ENCODE measurements at regions not wholly inside any gene's neighbourhood (a gene's known extent, or its start where the extent isn't known, plus 50 kb on each side); places are given as distances from the start of the nearest gene placed in this dataset.

DNA sequence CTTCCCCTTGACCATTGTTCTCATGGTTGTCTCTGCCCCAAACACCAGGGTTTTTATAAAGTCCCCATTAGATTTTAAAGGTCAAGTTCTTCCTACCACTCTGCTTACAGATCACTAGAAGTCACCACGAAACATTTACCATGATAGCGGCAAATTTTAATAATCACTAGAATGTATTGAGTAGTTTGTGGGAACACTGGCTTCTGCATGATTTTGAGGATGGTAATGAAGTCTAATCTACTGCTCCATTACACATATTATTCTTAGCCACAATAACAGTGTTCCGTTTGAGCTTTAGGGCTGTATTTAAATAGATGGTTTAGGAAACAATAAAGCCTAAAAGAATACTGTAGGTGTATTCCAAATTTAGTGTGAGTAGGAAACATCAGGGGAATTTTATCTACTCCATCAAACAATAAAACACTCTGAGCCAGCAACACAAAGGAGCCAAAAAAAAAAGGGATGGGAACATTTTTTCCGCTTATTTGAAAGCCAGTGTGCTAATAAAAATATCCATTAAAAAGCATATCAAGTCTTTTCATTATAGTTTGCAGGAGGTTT is 49.7 kb downstream of the KLF12 start:
- no peak for DNase-seq (ENCODE audit: low read depth in 2 of 2)

DNA sequence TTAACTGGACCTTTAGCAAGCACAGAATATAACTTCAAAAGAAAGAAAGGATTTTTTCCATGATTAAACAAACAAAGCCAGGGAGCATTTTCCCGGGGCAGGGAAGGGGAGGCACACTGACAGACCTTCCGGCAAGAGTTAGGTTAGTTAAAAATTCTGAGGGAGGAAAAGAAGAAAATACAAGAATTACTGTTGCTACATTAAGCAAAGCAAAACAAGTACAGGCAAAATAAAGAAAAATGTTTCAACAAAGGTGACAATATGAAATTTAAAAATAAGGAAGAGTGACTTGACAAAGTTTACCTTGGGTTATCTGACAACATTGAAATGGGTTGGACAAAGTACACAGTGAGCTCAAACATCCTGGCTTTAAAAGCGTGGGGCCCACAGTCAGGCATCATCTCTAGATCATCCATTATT is 51.5 kb downstream of the KLF12 start:
- DNase-seq (ENCODE audit: low read depth in 2 of 2): no peak

DNA sequence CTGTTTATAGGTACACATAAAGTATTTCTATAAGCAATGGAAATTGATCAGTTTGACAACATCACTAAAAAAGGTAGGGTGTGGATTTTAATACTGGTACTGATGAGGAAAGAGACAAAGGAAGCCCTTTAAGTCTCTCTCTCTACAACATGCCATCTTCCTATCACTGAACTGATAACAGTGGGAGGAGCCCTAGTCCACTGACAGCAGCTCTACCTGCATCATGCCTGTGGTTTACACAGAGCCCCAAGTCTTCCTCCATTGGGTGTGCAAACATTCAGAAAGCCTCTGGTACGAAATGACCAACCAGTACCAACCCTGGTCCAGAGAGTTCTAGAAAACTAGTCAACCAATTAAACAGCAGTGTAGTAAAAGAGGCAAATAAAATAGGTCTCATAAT is 53.4 kb downstream of the KLF12 start:
- no peak for DNase-seq (ENCODE audit: low read depth in 2 of 2)

DNA sequence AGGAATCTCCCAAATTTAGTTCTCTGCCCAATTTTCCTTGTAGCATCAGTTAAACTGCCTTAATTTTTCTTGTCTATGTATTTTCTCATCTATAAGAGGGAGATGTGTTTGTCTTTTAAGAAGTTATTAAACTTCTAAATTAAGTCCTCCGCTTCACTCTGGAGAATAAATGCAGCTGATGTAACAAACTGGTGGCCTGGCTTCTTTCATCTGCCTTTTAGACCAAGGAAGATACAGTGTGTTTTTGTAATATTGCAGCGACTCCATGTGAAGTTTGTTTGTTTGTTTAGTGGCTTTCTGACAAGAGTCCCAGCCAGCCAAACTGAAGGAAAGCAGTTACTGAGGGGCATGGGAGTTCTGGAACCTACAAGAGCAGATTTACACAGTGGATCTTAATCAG is 56.4 kb downstream of the KLF12 start:
- DNase-seq (ENCODE audit: low read depth in 2 of 2): no peak

DNA sequence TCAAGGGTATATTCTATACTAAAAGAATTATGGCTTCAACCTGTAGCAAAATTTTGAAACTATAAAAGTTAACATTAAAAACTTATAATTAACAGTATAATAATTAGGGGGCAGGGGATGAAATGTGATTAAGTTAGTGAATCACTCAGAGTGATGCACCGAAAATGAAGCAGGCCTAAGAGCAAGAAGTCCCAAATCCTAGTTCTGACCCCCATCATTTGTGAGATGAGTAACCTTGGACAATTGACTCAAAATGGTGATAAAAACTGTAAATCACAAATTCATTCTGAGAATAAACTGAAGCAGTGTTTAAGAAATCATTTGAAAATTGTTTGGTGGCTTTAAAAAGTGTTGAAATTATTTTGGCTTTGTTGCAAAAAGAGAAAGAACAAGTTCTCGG is 56.8 kb downstream of the KLF12 start:
- DNase-seq (ENCODE audit: low read depth in 2 of 2): no peak

DNA sequence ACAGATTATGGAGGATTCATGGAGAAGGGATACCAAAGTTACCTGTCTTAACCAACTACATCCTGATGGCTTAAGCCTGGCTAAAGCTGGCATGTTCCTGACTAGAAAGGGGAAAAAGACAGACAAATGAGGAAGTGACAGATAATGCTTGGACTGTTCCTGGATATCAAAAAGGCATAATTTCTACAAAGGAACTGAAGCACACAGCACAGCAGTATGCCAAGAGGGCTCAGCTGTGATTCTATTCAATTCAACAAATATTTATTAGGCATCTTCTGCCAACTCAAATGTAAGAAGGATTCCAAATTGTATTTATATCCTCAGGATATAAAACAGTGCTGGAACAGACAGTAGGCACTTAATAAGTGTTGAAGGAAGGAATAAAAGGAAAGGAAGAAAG is 59.5 kb downstream of the KLF12 start:
- DNase-seq (ENCODE audit: low read depth in 2 of 2): no peak

DNA sequence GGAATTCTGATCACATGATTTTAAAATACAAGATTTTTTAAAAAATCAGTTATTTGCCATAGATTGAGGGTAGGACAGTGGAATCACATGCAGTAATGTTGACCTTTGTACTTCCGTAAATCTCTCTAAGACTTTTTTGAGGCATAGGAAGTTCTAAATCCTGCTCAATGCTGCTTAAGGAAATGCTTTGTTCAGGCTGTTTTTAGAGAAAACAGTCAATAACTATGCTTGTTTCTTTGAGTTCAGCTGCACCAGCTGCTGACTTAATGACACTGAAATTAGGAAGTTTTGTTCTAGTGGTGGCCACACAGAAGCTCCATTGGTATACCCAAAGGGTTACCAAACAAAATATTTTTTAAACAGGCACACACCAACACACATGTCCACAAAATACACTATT is 60.9 kb downstream of the KLF12 start:
- DNase-seq (ENCODE audit: low read depth in 2 of 2): no peak

DNA sequence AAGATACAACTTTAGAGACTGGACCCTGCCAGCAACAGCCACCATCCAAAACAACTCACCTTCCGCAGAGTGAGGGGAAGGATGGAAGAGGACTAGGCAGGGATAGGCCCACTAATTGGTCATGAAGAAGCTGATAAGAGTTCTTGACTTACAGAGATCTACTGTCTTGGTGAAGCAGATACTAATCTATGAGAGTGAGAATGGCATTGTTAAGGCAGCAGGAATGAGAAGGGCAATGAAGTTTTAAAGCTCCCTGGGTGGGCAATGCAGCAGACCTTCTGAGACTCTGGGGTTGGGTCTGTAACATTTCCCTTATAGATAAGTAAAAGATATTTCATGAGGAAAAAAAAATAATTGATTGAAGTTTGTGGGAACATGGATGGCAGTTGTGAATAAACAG is 63.7 kb downstream of the KLF12 start:
- no peak for DNase-seq (ENCODE audit: low read depth in 2 of 2)

DNA sequence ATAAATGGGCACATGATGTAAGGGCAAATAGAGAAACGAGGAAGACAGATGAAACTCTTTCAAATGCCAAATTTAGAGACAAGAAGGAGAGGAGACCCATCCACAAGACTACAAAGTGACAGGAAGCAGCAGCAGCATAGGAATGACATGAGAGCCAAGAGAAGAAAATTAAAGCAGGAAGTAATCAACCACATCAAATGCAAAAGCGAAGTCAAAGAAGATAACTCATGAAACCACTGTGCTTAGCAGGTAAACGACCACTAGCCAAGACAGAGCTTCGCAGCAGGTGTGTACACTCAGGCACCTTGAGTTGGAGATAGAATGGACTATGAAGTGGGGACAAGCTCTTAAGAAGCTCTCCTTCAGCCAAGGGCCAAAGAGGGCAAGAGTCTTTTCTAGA is 64.1 kb downstream of the KLF12 start:
- DNase-seq (ENCODE audit: low read depth in 2 of 2): no peak

DNA sequence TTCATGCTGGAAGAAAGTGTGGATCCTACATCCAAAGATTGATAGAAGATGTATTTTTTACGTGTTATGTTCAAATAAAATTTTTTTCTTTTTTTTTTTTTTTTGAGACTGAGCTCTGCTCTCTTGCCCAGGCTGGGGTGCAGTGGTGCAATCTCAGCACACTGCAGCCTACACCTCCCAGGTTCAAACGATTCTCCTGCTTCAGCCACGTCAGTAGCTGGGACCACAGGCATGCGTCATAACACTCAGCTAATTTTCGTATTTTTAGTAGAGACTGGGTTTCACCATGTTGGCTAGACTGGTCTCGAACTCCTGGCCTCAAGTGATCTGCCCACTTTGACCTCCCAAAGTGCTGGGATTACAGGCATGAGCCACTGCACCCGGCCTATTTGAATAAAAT is 65.7 kb downstream of the KLF12 start:
- no peak for DNase-seq (ENCODE audit: low read depth in 2 of 2)

DNA sequence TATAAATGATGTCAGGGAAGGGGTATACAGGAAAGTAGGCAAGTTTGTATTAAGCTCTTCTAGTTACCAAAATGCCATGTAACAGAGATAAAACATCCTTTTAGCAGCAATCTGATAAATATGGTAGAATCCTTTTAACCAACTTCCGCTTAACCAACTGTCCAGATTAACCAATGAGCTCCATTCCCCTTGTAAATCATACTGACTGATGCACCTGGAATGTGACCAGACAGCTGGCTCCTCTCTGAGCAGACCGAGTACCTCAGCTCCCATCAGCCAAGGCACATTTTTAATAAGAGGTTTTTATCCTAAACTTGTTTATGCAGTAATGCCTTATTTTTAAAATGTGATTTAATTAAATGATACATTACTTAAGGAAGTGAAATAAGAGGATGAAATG is 66.4 kb downstream of the KLF12 start:
- no peak for DNase-seq (ENCODE audit: low read depth in 2 of 2)

DNA sequence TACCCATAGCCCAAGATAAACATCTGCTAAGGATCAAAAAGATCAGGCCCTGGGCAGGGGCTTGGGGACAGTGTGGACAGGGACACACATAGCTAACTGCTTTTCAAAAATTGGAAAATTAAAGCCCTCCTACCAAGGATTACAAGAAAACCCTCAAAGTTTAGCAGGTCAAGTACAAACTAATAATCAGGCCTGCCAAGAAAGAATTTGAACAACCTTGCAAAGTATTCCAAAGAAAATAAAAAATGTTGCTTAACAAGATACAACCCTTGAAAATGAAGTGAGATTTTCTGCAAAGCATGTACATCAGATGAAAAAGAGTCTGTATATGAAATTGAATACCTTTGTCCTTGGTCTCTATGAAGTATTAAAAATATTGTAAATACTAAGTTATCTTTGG is 67.3 kb downstream of the KLF12 start:
- no peak for DNase-seq (ENCODE audit: low read depth in 2 of 2)

DNA sequence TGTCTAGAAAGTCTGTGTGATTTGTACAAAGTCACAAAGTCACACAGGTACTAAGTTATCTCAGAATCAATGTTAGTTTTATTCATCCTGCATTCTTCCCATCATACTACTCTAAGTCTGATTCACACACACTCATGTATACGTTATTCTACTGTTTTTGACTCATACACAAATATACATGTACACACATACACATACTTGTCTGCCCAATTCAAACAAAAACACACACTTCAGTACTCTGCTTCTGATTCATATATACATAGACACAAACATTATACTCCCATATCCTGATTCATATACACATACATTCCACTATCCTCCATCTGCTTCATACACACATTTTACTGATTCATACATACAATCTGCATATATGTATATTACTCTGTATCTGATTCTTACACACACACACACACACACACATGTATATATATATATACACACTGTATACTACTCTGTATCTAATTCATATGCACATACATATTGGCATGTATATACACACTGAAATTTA is 69.3 kb downstream of the KLF12 start:
- DNase-seq (ENCODE audit: low read depth in 2 of 2): no peak

DNA sequence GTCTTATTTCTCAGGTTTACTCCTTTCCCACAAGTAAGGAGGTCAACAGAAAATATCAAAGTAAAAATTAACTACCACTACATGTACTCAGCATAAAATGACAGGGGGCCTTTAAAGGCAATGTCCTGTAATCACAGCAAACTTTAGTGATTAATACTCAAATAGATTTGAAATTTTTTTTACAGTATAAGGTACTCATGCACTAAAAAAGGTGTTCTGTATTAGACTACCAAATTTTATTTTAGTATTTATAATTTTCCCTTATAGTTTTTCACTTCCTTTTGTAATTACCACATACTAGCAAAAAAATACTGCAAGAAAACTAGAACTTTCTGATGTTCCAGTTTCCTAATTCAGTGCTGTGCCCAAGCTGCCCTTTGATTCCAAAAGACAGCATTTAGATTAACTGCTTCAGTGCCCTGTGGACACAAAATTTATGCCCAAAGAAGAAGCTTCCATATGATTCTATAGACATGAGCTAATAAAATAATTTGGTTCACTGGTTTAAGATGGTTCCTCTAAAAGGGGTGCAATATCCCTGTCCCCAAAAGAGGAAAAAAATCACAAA is 70.6 kb downstream of the KLF12 start:
- DNase-seq (ENCODE audit: low read depth in 2 of 2): no peak

DNA sequence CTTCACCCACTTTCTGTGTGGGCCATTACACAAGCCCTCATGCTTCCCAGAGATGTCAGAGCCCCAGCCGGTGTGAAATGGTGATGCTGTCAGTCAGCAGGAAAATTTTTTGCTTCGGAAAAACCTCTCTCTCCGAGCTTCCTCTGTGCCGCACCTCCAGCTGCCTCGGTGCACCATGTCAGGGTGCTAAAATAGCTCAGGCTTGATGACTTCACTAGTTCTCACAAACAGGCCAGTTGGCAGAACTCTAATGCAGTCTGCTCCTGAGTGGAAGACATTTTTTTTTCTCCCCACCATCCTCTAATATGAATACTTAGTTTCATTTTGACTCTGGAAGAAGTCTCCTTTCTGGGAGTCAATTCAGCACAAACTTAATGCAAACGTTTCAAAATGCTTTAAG is 71.3 kb downstream of the KLF12 start:
- no peak for DNase-seq (ENCODE audit: low read depth in 2 of 2)

DNA sequence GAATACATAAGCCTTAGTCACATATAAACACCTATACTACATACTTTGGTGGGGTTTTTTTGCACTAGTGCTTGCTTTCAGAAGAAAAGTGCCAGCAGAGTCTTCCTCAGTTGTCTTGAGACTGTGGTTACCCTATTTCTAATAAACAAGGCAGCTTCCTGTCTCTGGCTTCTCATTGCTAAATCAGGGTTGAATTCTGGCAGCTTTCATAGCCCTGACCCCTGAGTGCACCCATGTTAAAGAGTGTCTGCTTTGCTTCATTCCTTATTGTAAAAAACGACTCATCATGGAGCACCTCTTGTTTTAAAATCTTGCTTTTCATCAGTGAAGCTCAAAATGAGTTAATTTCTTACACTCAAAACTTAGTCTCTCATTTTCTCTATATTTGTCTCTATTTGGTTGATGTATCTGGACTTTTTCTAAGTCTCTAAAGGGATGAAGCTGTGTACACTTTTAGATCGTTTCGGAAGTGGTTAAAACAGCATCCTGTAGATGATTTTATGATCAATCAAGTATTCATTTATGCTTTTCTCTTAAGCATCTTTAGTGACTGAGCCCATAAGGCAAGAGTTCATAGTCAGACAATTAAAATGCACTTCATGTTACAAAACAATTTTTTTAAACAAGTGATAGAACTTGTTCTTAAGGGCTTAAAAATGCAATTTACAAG is 72.1 kb downstream of the KLF12 start:
- DNase-seq (ENCODE audit: low read depth in 2 of 2): peak in 1 of 2 experiments; percentile 19

DNA sequence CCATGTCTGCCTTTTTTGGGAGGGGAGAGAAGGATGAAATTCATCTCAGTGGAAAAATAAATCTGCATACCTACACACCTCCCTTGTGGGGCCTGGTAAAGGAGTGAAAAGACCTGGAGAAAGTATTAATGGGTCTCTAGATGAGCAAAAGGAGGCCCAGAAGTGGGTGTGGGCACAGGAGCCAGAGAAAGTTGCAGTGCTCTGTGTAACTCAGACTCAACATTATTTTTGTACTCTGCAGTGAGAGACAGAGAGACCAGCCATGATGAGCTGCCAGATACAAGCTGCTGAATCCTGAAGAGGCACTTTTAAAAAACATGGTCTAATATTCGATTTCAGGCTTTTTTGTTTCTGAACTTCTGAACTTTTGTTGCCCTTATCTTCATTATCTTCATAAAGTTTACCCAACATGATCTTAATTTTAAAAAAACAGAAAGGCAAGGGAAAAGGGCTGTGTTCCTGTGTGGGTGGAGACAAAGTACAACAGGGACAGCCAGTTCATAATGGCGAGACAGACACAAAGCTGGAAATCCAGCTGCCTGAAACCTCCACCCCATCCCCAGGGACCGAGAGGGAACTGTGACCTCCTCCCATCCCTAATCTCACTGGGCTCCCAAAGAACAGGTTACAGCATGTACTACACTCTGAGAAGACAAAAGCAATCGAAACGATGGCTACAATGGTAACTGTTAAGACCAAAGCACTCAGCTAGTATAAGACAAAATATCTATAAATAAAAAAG is 77.2 kb downstream of the KLF12 start:
- no peak for DNase-seq (ENCODE audit: low read depth in 2 of 2)

DNA sequence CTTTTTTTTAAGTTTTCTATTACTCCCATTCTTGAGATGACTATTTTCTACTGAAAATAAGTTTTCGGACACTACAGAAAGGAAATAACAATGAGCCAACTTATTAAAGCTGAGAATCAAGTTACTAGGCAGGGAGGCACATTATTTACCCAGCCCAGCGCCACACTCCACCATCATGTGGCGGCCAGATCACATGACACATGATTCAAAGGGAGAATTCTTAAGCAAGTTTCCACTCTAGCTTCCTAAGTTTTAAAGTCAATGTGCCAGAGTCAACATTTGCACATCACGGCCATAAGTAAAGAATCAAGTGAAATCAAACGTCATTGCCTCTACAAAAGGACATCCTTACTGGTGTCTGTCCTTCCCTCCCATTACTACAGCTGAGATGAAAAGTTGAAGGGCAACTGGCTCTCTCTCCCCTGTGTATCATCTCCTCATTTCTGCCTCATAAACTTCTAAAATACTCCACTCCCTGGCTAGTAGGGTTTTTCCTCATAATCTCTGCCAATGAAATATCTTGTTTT is 81.7 kb downstream of the KLF12 start:
- DNase-seq (ENCODE audit: low read depth in 2 of 2): no peak

DNA sequence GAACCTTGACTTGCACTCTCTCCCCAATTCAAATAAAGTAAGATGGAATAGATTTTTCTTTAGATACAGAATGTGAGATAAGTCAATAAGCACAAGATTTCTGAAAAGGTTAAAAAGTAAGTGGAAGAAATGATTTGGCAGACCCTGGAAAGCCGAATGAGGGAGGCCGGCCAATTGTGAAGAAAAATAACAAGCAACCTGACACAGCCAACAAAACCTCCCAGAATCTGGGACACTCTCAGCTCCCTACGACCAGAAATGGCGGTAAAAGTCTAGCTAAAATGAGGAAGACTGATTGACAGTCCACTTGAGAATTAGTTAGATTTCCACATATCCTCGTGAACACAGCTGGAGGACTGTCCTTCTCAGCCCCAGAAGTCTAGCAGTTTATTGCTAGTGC is 85.4 kb downstream of the KLF12 start:
- DNase-seq (ENCODE audit: low read depth in 2 of 2): no peak

DNA sequence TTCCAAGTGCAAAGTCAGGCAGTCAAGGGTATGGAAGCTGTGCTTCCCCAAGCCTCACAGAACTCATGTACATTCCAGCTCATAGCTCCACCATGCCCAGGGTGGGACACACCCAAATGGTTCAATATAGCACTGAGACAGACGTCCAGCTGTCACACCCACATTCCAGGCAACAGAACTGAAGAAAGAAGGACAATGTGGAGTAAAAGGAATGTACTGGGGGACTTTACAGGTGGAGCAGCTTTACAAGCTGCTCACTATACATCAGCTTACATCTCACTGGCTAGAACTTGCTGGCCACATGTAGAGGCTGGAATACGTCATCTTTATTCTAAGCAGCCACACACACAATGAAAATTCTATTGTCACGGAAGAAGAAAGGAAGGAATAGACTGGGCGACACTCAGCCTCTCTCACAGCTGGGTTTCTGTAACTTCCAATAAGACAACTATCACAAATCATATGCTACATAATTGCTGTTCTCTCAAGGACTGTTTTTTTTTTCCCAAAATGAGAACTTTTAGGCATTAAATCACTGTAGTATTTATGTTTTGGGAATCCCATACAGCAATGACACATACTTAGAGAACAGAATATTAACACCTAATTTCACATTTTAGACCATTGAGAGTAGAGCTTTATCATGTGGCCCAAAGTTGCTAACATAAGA is 86.1 kb downstream of the KLF12 start:
- no peak for DNase-seq (ENCODE audit: low read depth in 2 of 2)

DNA sequence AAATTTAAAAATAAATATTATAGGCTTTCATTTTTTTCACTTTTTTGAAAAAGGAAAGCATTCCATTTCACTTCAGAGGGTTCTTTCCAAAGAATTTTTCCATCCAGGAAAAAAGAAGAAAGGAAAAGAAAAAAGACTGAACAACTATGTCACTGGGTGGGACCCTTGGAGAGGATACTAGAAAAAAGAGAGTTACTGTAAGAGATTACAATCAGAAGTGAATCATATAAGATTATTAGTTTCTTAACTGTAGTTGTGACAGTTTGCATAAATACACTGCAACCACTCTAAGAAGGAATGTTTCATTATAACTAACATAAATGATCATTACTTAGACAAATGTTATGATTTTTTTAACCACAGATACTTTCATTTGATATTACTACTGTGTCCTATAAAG is 87.8 kb downstream of the KLF12 start:
- DNase-seq (ENCODE audit: low read depth in 2 of 2): no peak

DNA sequence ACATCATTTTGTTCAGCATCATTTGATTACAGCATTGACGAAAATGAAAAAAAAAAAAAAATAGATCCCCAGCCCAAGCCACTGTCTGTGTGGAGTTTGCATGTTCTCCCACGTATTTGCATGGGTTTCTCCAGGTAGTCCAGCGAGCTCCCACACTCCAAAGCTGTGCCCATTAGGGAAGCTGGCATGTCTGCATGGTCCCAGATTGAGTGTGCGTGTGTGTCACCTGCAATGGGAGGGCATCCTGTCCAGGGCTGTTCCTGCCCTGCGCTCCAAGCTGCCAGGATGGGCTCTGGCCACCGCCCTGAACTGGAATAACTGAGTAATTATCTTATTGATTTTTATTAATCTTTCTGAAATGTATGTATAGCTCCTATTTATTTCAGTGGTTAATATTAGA is 88.6 kb downstream of the KLF12 start:
- DNase-seq (ENCODE audit: low read depth in 2 of 2): no peak
